Neural progenitor cell (in vitro differentiated cells): ENCODE measurements at regions not wholly inside any gene's neighbourhood (a gene's known extent, or its start where the extent isn't known, plus 50 kb on each side); places are given as distances from the start of the nearest gene placed in this dataset.

Source experiments
- DNase-seq: peaks from one replicate; pipeline ENCODE4 v3.0.0-alpha.2; 2016; ENCODE audit warnings: low spot score
- H2AFZ ChIP-seq: fragments of 200-600 bp; sonication (generic); replicated peaks from 2 replicates; pipeline ENCODE4 v1.6.1; 2016; ENCODE audit warnings: antibody characterized with exemption
- H3F3A ChIP-seq: fragments of 200-600 bp; sonication (generic); 2 replicates; pipeline ENCODE4 v1.6.1; 2016; ENCODE audit warnings: antibody characterized with exemption, low read depth
- H3K27ac ChIP-seq: fragments of 200-600 bp; sonication (generic); 2 replicates; pipeline ENCODE4 v1.5.1; 2016; ENCODE audit warnings: mild to moderate bottlenecking
- H3K27me3 ChIP-seq: fragments of 200-600 bp; sonication (generic); 2 replicates; pipeline ENCODE4 v1.6.1; 2016; ENCODE audit warnings: mild to moderate bottlenecking, moderate library complexity
- H3K36me3 ChIP-seq: fragments of 200-600 bp; sonication (generic); 2 replicates; pipeline ENCODE4 v1.5.1; 2016
- H3K4me1 ChIP-seq: fragments of 200-600 bp; sonication (generic); 2 replicates; pipeline ENCODE4 v1.6.1; 2016; ENCODE audit warnings: mixed run types
- H3K4me2 ChIP-seq: fragments of 200-600 bp; sonication (generic); 2 replicates; pipeline ENCODE4 v1.6.1; 2016
- H3K4me3 ChIP-seq: fragments of 200-600 bp; sonication (generic); 2 replicates; pipeline ENCODE4 v1.5.1; 2016
- H3K79me2 ChIP-seq: fragments of 200-600 bp; sonication (generic); 2 replicates; pipeline ENCODE4 v1.6.1; 2016; ENCODE audit warnings: low read depth
- H3K9ac ChIP-seq: fragments of 200-600 bp; sonication (generic); 2 replicates; pipeline ENCODE4 v1.6.1; 2016
- H3K9me3 ChIP-seq: fragments of 200-600 bp; sonication (generic); 2 replicates; pipeline ENCODE4 v1.5.1; 2016; ENCODE audit warnings: low read depth
- H4K20me1 ChIP-seq: fragments of 200-600 bp; sonication (generic); 2 replicates; pipeline ENCODE4 v1.6.1; 2016; ENCODE audit warnings: low read depth
- H3K27ac Mint-ChIP-seq: 3 replicates; pipeline ENCODE4 v1.8.0; 2021; ENCODE audit warnings: mixed read lengths
- H3K27me3 Mint-ChIP-seq: 2 replicates; pipeline ENCODE4 v1.8.0; 2022; ENCODE audit warnings: low read depth, mild to moderate bottlenecking, inconsistent platforms, moderate library complexity, mixed read lengths; ENCODE audit not compliant: insufficient read depth
- H3K36me3 Mint-ChIP-seq: 3 replicates; pipeline ENCODE4 v1.8.0; 2021; ENCODE audit warnings: mixed read lengths
- H3K4me1 Mint-ChIP-seq: 3 replicates; pipeline ENCODE4 v1.8.0; 2021; ENCODE audit warnings: mixed read lengths
- H3K4me3 Mint-ChIP-seq: 3 replicates; pipeline ENCODE4 v1.8.0; 2021; ENCODE audit warnings: mild to moderate bottlenecking, moderate library complexity, mixed read lengths
- H3K9me3 Mint-ChIP-seq: 3 replicates; pipeline ENCODE4 v1.8.0; 2020; ENCODE audit warnings: mixed read lengths
- CTCF ChIP-seq: fragments of 200-600 bp; sonication (generic); IDR thresholded peaks from 2 replicates; pipeline ENCODE4 v1.5.1; 2017; ENCODE audit warnings: antibody characterized with exemption, mild to moderate bottlenecking
- EZH2 ChIP-seq: fragments of 200-600 bp; sonication (generic); IDR thresholded peaks from 2 replicates; pipeline ENCODE4 v1.6.1; 2017; ENCODE audit warnings: antibody characterized with exemption, mild to moderate bottlenecking, moderate library complexity
- EZH2phosphoT487 ChIP-seq: fragments of 200-600 bp; sonication (generic); IDR thresholded peaks from 2 replicates; pipeline ENCODE4 v1.6.1; 2017; ENCODE audit warnings: antibody characterized with exemption

GRCh38 chr17:71849783-71850768 is 270.7 kb upstream of the SOX9 start:
- H3K9ac ChIP-seq: no peak overlapping the region
- no peak overlapping the region for H3K4me3 ChIP-seq
- Mint-ChIP-seq H3K27me3 (no peaks in the 10 kb centered on the region), H3K27ac (no peak overlapping the region), H3K4me3 (no peak overlapping the region), H3K9me3 (no peaks in the 10 kb centered on the region), H3K36me3 (no peaks in the 10 kb centered on the region), H3K4me1 (peaks cover 34% of the 10 kb centered on the region)
- TF ChIP-seq EZH2 (no peak), EZH2phosphoT487 (no peak), CTCF (no peak)
- H3K27ac ChIP-seq: no peak overlapping the region
- no peaks in the 10 kb centered on the region for H3K36me3 ChIP-seq
- H2AFZ ChIP-seq: no peak overlapping the region
- no peak overlapping the region for H3K4me2 ChIP-seq
- H4K20me1 ChIP-seq: no peaks in the 10 kb centered on the region
- H3K79me2 ChIP-seq: no peaks in the 10 kb centered on the region
- peaks cover 7% of the 10 kb centered on the region for H3K4me1 ChIP-seq
- DNase-seq: no peak
- no peaks in the 10 kb centered on the region for H3K9me3 ChIP-seq
- H3F3A ChIP-seq: peaks cover 4% of the 10 kb centered on the region
- no peaks in the 10 kb centered on the region for H3K27me3 ChIP-seq

GRCh38 chr17:71850812-71851211 is 270.0 kb upstream of the SOX9 start:
- TF ChIP-seq EZH2 (no peak), EZH2phosphoT487 (no peak), CTCF (no peak)
- H4K20me1 ChIP-seq: no peaks in the 10 kb centered on the region

GRCh38 chr17:71855010-71855409 is 265.8 kb upstream of the SOX9 start:
- no peaks in the 10 kb centered on the region for H3K36me3 Mint-ChIP-seq
- DNase-seq: peak; percentile 3
- Histone ChIP-seq H3K9ac (no peak overlapping the region), H4K20me1 (no peaks in the 10 kb centered on the region), H3K4me2 (peak overlapping the region; percentile 32), H3F3A (peaks cover 5% of the 10 kb centered on the region), H3K4me3 (no peak overlapping the region), H3K36me3 (no peaks in the 10 kb centered on the region), H3K27me3 (no peaks in the 10 kb centered on the region), H3K27ac (no peak overlapping the region), H3K9me3 (no peaks in the 10 kb centered on the region), H3K79me2 (no peaks in the 10 kb centered on the region), H3K4me1 (peaks cover 10% of the 10 kb centered on the region), H2AFZ (no peak overlapping the region)
- H3K4me1 Mint-ChIP-seq: peaks cover 28% of the 10 kb centered on the region
- TF ChIP-seq EZH2 (no peak), EZH2phosphoT487 (no peak)
- H3K27me3 Mint-ChIP-seq: no peaks in the 10 kb centered on the region
- H3K4me3 Mint-ChIP-seq: no peak overlapping the region
- H3K9me3 Mint-ChIP-seq: no peaks in the 10 kb centered on the region
- peak overlapping the region; percentile 33 for H3K27ac Mint-ChIP-seq

More at GRCh38 chr17:71850812-71851211, 270.0 kb upstream of the SOX9 start:
- no peaks in the 10 kb centered on the region for H3K36me3 ChIP-seq
- H3K9me3 ChIP-seq: no peaks in the 10 kb centered on the region
- Mint-ChIP-seq H3K9me3 (no peaks in the 10 kb centered on the region), H3K27ac (no peak overlapping the region), H3K36me3 (no peaks in the 10 kb centered on the region), H3K27me3 (no peaks in the 10 kb centered on the region), H3K4me3 (no peak overlapping the region), H3K4me1 (peaks cover 33% of the 10 kb centered on the region)
- peaks cover 5% of the 10 kb centered on the region for H3F3A ChIP-seq
- H3K4me3 ChIP-seq: no peak overlapping the region
- H3K27me3 ChIP-seq: no peaks in the 10 kb centered on the region
- H3K4me1 ChIP-seq: peaks cover 10% of the 10 kb centered on the region
- H3K4me2 ChIP-seq: no peak overlapping the region
- no peak overlapping the region for H2AFZ ChIP-seq
- no peaks in the 10 kb centered on the region for H3K79me2 ChIP-seq
- H3K9ac ChIP-seq: no peak overlapping the region
- no peak for DNase-seq
- H3K27ac ChIP-seq: no peak overlapping the region

GRCh38 chr17:71864755-71865154 is 256.1 kb upstream of the SOX9 start:
- Mint-ChIP-seq H3K4me1 (peaks cover 7% of the 10 kb centered on the region), H3K27ac (no peak overlapping the region), H3K4me3 (no peak overlapping the region), H3K27me3 (no peaks in the 10 kb centered on the region), H3K36me3 (no peaks in the 10 kb centered on the region), H3K9me3 (no peaks in the 10 kb centered on the region)
- no peak overlapping the region for H2AFZ ChIP-seq
- H3K4me3 ChIP-seq: no peak overlapping the region
- no peaks in the 10 kb centered on the region for H3K79me2 ChIP-seq
- no peak for DNase-seq
- no peaks in the 10 kb centered on the region for H3K9me3 ChIP-seq
- no peaks in the 10 kb centered on the region for H3K36me3 ChIP-seq
- no peaks in the 10 kb centered on the region for H4K20me1 ChIP-seq
- H3K4me1 ChIP-seq: peaks cover under 1% of the 10 kb centered on the region
- no peaks in the 10 kb centered on the region for H3K27me3 ChIP-seq
- no peaks in the 10 kb centered on the region for H3F3A ChIP-seq
- H3K9ac ChIP-seq: no peak overlapping the region
- TF ChIP-seq EZH2 (no peak), CTCF (no peak), EZH2phosphoT487 (no peak)
- H3K4me2 ChIP-seq: no peak overlapping the region
- no peak overlapping the region for H3K27ac ChIP-seq
